HG02938 (cell line): ENCODE measurements at regions not wholly inside any gene's neighbourhood (a gene's known extent, or its start where the extent isn't known, plus 50 kb on each side); places are given as distances from the start of the nearest gene placed in this dataset.

ENCODE experiments used
- ATAC-seq: cut with Tn5 transposase; IDR thresholded peaks from one replicate; pipeline ENCODE4 v1.9.1; 2021; ENCODE audit warnings: mild to moderate bottlenecking, moderate library complexity; ENCODE audit not compliant: unreplicated experiment

DNA sequence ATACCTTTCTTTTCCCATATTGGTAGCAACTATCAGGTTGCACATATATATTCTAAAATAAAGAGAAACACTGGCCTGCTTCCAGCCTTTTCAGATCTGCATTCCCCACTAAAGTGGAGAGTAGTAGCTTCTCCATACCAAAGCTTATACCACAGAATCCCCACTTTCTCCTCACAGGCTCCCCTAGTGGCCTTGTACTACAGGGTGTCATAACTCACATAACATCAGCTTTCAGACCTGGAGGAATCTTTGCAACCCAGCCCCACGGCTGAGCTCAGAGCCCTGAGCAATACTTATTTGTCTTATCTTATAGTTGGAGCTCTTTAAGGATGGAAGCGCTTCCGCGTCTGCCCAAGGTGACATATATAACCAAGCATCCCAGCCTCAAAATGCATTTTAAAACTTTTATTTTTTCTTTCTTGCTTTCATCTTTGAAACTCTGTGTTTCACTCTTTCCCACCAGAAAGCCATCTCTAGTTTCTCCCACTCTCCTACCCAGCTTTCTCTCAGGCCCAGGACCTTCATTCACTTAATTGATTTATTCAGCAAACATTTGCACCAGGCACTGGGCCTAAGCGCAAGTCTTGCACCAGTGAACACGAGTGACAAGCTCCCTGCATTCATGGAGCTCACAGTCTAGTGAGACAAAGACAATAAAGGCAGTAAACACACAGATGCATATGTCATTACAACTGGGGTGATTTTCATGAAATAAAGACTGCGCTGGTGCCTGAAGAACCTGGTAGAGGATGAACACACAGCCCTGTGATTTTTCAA is 254.7 kb downstream of the IPO8 start:
- ATAC-seq = no peak

DNA sequence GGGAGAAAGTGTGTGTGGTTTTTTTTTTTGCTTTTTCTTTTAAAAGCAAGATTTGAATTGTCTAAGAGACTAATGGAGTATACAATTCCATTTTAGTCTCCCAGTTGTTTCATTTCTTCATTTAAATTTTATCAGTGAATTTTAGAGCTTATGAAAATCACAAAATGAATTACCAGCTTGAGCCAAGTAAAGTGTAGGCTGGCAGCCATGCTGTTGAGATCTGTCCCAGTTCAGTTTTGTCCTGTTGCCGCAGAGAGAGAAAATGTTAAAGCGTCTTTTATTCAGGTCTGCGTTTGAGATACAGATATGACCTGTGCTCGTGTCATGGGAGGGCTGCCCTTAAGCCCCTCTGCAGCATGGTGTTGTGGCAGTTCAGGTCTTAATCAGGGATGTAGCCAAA is 256.5 kb downstream of the IPO8 start:
- ATAC-seq = no peak

DNA sequence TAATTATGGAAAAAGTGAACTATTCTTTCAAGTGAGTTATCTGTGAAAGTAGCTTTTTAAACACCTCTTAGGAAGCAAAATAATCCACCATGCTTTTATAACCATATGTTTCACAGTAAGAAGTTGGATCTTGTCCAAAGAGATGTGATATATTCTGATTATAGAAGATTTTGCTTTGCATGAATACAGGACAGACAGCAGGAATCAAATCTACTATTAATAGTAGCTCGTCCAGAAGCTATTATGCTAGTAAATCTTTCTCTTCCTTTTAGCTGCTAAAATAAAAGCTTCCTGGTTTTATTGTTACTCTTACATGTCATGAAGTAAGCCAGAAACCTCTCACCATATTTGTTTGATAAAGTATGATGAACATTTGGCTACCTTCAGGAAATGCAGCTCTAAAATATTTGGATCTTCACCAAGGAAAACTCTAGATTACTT is 257.0 kb downstream of the IPO8 start:
- no peak for ATAC-seq

DNA sequence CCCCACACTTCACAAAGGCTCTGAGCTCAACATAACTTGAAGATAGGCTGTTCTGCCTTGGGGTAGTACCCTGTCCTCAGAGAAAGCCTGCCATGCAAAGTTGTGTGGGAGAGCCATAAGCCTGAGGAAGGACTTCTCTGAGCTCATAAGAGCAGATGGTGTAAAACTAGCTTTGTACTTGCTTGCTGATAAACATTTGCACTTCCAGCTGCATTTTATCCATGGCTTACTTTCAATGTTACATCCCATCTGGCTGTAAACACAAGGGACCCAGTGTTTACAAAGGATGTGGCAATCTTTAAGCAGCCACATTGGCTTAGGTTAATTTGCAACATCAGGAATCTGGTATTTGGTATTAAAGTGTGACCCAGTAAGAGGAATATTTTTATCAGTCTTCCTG is 258.1 kb downstream of the IPO8 start:
- no peak for ATAC-seq

DNA sequence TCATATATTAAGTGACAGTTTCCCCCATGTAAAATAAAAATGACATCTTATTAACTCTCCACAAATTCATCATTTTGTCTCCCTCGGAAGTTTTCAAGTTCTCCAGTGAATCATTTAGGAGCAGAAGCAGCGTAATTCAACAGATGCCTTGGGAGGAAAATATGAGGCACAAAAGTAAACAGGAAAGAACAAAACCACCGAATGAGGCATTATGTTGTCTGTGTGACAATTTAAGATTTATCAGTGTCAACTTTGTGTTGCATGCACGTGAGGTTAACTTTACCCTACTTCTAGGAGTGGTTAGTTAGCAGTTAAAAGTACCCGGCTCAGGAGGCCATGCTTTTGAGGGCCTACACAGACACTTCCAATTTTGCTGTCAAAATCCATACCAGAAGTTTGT is 258.6 kb downstream of the IPO8 start:
- no peak for ATAC-seq

DNA sequence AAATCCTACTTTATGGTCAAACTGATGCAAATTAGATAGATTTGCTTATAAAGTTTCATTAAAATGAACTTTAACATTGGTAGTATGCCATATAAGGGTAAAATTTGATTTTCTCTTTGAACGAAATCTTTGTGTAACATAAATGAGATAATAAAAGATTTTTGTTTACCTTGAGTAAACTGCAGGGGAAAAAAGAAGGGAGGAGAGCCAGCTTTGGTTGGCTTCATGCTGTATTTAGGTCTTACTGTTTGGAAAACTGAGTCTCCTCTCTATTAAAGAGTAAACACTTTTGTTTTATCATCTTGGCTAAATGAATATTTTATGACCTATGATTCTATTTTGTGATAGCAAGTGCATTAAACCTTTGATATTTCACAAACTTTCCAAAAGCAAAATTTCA is 267.6 kb downstream of the IPO8 start:
- ATAC-seq = no peak

DNA sequence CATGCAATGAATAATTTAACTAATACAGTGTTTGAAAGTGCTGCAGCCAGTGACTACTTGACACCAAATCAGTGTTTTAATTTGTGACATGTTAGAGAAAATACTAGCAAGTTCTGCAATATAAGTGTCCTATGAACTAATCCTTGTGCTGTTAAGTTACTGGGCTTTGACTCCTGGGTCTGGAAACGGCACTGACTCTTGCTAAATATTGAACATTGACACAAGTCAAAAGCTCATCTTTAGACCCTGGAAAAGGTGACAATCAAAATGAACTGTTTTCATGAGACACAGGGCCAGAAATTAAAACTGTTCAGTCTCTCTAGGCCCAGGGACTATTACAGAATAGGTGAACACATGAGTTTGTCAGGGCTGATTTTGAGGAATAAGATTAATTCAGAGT is 268.1 kb downstream of the IPO8 start:
- ATAC-seq = no peak

DNA sequence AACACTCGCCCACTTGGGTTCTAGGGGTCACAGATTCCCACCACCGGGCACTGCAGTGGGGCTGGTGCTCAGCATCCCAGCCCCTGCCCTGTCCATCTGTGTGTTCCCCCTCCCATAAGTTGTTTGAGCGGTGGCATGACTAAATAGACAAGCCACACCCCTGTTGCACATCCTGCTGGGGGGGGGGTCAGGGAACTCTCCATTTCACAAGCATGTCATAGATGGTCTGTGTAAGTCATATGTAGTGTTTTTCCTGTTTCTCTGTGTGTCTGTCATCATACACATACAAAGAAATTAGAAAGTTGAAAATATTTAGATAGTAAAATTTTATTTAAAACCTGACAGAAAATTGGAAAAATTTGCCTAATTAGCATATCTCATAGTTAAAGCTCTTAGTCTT is 270.2 kb downstream of the IPO8 start:
- no peak for ATAC-seq

DNA sequence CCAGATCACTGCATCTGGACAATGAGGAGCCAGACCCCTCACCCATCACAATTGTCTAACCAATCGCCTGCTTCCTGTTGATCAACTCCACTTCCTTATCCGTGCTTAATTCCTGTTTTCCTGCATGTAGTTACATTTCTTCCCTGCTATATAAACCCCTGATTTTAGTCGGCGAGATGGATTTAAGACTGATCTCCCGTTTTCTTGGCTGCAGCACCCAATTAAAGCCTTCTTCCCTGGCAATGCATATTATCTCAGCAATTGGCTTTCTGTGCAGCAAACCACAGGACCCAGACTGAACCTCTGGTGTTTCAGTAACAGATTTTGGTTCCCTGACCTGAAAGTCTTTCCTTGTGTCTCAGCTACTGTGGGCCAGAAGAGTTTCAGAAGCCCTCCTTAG is 272.3 kb downstream of the IPO8 start:
- no peak for ATAC-seq

DNA sequence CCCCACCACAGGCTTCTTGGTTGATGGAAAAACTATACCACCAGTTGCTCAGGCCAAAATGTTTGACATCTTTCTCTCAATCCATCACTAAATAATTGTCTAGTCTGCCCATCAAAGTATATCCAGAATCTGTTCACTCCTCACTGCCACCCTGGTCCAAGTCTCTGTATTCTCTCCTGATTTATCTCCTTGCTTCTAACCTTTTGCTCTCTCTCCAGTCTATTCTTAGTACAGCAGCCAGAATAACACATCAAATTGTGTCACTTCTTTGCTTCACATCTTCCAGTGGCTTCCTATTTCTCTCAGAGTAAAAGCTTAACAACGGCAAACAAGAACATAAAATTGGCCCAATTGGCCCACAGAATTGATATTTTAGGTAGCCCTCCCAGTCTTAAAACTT is 272.8 kb downstream of the IPO8 start:
- no peak for ATAC-seq

DNA sequence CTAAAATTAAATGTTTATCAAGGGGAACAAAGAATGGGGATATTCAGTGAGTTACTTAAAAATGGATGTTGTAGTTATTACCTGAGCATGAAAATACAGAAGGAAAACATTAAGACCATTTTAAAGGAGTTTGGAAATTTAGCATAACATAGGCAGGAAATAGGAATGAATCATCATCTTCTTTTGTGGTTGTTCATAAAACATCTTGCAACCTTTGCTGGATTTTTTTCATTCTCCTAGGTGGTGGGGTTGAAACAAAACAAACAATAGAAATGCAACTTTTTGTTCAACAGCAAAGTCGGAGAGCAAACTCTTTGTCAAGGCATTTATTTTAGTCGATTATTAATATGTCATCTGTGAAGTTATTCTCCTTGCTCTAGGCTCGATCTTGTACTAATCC is 275.1 kb downstream of the IPO8 start:
- ATAC-seq = no peak

DNA sequence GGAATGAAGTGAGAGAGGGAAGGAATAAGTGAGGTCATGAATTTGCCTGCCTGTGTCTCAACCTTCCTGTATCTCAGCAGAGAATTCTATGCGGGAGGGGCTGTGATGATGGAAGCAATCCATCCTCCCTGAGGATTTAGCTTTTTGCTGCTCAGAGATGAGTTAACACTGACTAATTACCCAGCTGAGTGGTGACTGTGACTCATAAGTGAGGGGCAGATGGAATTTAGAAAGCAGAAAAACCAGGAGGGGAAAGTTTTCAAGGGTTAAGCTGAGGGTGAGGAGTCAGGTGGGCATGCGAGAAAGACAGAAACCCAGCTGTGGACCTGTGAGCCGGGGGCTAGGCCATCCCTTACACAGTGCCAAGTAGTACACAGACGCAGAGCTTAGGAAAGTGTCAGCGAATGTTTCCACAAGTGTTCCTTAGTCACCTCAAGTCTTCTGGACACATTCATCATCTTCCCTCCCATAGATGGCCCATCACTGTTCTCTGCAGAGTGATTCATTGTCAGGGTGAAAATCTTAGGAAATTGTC is 277.9 kb downstream of the IPO8 start:
- ATAC-seq = no peak

DNA sequence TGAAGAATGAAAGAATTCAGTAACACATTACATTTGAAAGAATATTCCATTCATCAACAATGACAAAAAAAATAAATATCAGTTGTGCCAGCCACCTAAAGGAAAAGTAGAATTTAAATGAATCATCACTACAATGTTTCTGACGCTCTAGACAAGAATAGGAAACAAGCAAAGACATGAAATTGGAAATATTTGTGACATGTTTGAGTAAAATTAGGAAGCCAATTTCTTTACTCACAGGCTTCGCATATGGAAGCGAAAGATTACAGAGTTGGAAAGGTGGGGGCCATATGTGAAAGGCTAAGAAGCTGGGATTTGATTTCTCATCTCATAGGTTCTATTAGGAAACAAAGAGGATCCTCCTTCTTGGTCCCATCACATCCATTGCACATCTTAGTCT is 279.0 kb downstream of the IPO8 start:
- ATAC-seq = no peak

DNA sequence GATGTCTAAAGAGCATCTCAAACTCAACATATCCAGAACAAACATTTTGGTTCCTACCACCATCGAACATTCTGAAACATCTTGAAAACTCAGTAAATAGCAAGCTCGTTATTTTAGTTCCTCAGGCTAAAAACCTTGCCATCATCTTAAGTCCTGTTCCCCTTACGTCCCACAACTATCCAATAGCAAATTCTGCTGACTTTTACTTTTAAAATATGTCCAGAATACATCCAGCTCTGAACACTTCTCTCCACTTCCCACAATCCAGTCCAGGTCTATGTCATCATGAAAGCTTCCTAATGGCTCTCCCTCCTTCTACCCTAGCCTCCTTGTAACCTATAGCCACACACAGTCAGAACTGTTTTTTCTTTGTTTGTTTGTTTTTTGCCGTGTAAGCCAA is 279.9 kb downstream of the IPO8 start:
- ATAC-seq = no peak

DNA sequence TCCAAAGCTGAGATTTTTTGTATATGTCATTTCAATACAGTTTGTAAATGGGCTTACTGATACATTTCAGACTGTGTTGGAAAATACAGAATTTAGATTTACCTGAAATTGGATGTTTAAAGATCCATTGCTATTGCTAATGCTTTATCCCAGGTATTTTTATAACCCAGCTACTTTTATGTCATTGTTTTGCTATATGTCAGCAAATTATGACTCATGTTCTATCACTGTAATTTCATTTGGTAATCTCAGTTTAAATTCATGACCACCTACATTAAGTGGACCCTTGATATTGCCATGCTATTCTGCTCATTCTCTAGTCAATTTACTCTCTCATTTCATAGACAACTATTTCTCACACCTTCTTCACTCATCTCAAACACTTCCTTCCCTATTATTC is 281.2 kb downstream of the IPO8 start:
- no peak for ATAC-seq

DNA sequence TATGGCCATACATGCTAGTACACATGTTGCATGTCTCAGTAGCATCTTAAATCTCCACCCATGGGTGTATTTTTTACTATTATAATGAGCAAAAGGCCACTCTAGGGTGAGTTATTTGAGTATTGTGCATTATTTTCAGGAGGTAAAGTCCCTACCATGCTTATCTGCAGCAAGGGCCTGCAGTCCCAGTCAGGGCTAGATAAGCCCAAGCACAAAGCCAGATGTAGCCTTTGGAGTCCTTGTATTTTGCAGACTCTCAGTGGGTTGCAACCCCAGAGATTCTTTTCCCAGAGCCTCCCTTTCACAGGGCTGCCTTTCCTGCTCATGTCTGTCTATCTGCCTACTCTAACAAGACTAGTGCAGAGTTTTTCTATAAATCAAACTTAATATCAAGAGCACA is 295.3 kb downstream of the IPO8 start:
- no peak for ATAC-seq

DNA sequence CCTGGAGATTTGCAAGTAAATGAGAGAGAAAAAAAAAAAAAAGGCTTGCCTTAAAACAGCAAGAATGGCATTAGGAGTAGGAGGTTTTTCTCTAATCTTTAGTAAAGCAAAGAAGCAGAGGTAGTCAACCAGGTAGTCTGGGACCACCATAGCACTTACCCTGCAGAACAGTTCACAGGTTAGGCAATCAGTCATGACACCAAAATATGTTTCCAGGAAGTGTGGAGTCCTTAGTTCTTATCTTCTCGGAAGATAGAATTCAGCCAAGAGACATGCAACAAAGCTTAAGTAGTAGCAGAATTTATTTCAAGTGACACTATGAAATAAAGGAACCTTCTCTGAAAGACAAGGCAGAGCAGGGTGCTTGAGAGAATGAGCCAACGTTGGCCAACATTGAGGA is 295.8 kb downstream of the IPO8 start:
- no peak for ATAC-seq

DNA sequence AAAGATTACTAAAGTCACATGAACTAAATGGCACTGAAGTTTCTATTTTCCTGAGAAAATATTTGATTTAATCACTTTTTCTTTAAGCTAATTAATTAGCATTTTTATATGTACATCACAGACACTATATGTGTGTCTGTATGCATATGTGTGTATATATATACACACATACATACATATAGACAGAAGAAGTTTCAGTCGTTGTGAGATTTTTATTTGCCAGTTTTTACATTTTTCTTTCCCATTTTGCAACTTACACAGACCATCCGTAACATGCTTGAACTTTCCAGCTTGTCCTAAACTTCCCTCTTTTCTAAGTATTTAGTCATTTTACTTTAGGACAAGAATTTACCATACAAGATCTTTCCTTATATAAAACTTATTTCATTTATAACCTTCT is 299.1 kb downstream of the IPO8 start:
- no peak for ATAC-seq

DNA sequence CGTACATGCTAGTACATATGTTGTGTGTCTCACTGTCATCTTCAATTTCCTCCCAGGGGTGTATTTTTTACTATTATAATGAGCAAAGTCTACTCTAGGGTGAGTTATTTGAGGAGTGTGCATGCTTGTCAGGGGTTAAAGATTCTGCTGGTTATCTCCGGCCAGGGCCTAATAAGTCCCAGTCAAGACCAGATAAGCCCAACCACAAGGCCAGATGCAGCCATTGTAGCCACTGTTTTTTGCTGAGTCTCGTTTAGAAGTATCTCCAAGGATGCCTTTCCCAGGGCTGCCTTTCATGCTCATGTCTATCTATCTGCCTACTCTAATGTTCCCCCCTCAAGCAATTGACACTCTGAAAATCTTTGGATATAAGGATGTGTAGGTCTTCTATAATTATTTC is 300.5 kb downstream of the IPO8 start:
- ATAC-seq = no peak

DNA sequence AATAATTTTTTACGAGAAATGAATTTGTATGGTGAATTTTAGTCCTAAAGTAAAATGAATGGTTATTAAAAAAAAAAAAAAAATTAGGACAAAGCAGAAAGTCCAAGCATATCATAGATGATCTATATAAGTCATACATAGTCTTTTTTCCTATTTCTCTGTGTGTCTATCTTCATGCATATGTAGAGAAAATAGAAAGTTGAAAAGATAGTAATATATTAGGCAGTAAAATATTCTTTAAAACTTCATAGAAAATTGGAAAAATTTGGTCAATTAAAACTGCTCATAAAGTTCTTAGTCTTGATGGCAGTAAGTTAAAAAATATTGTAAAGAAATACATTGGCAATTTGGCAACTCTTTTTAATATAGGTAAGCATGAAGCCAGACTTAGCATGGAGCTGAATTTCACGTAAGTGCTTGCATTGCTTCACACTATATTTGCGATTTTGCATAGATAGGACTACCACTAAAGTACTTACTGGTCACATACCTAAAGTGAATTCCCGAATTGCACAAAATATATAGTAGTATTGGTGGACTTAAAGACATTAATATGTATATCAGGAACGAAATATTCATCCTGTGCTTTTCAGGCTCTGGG is 303.8 kb downstream of the IPO8 start:
- no peak for ATAC-seq

DNA sequence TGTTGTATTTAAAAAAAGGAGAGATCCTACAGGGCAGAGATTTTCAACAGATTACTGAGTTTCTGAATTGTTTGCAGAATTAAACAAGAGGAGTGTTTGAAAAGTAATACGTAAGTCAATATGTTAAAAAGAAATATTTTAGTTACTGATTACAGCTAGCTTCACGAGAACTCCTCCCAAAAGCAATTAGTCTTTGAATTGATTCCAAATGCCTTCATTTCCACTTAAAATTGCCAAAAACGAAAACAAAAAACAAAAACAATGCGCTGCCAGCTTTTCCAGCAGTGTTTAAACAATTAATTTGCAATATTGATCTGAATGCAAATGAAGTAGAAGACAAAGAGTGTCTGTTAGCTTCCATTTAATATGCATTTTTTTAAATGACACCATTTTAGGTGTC is 310.0 kb downstream of the IPO8 start:
- ATAC-seq = no peak

DNA sequence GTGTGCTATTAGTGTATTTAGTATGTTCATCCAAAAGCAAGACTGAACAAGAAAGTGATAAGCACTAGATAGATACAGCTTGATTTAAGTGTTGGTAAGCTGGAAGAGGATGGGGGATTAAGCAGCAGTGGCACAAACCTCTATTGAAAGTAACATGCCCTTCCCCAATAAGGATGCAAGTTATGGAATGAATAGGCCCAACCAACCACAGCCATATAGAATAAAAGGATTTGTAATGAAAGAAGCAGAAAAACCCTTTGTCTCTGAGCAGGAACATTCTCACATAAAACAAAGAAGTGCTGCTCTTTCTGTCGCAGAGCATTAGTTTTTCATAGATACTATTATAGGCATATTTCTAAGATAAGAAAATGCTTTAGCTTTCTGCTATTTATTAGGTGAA is 310.7 kb downstream of the IPO8 start:
- no peak for ATAC-seq

DNA sequence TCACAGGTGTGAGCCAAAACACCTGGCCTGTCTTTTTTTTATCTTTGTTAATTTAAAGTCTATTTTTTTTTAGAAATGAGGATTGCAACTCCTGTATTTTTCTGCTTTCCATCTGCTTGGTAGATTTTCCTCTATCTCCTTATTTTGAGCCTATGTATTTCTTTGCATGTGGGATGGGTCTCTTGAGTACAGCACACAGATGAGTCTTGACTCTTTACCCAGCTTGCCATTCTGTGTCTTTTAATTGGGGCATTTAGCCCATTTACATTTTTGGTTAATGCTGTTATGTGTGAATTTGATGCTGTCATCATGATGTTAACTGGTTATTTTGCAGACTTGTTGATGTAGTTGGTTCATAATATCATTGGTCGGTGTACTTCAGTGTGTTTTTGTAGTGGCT is 317.4 kb downstream of the IPO8 start:
- no peak for ATAC-seq
